OCI-LY1 (cell line): ENCODE measurements at regions not wholly inside any gene's neighbourhood (a gene's known extent, or its start where the extent isn't known, plus 50 kb on each side); places are given as distances from the start of the nearest gene placed in this dataset.

ENCODE experiments used
- H2AFZ ChIP-seq: fragments of 200-600 bp; sonication (generic), shearing (Covaris generic); 2 replicates; pipeline ENCODE4 v1.6.0; 2014; ENCODE audit warnings: antibody characterized with exemption, mild to moderate bottlenecking, low read length
- H3F3A ChIP-seq: fragments of 200-600 bp; sonication (generic), shearing (Covaris generic); 2 replicates; pipeline ENCODE4 v1.6.0; 2014; ENCODE audit warnings: mild to moderate bottlenecking, antibody characterized with exemption, low read length, moderate library complexity; ENCODE audit not compliant: insufficient read depth
- H3K27ac ChIP-seq: fragments of 200-600 bp; sonication (generic); 2 replicates; pipeline ENCODE4 v1.5.1; 2014; ENCODE audit warnings: low read length, mixed run types, mild to moderate bottlenecking, low read depth; ENCODE audit not compliant: poor library complexity, severe bottlenecking
- H3K27me3 ChIP-seq: fragments of 200-600 bp; sonication (generic); 2 replicates; pipeline ENCODE4 v1.6.0; 2014; ENCODE audit warnings: antibody characterized with exemption, mild to moderate bottlenecking, low read length, moderate library complexity; ENCODE audit not compliant: insufficient read depth
- H3K36me3 ChIP-seq: fragments of 200-600 bp; sonication (generic); 2 replicates; pipeline ENCODE4 v1.6.1; 2014; ENCODE audit warnings: mild to moderate bottlenecking, antibody characterized with exemption, low read length, moderate library complexity, mixed read lengths; ENCODE audit not compliant: insufficient read depth
- H3K4me1 ChIP-seq: fragments of 200-600 bp; sonication (generic); 2 replicates; pipeline ENCODE4 v1.5.1; 2014; ENCODE audit warnings: mild to moderate bottlenecking, low read length, moderate library complexity; ENCODE audit not compliant: insufficient read depth, severe bottlenecking
- H3K4me2 ChIP-seq: fragments of 200-600 bp; sonication (generic), shearing (Covaris generic); 2 replicates; pipeline ENCODE4 v1.6.1; 2014; ENCODE audit warnings: low read length
- H3K4me3 ChIP-seq: fragments of 200-600 bp; sonication (generic); 2 replicates; pipeline ENCODE4 v1.5.1; 2014; ENCODE audit warnings: low read length, low read depth, mild to moderate bottlenecking, mixed read lengths; ENCODE audit not compliant: poor library complexity, severe bottlenecking
- H3K79me2 ChIP-seq: fragments of 200-600 bp; shearing (Covaris generic); 2 replicates; pipeline ENCODE4 v1.6.1; 2016; ENCODE audit warnings: mixed run types, low read length, mixed read lengths; ENCODE audit not compliant: insufficient read depth
- H3K9ac ChIP-seq: fragments of 200-600 bp; sonication (generic), shearing (Covaris generic); 2 replicates; pipeline ENCODE4 v1.6.1; 2014; ENCODE audit warnings: mild to moderate bottlenecking, low read length, mixed read lengths
- H3K9me2 ChIP-seq: fragments of 200-600 bp; sonication (generic), shearing (Covaris generic); 2 replicates; pipeline ENCODE4 v1.6.1; 2014; ENCODE audit warnings: low read depth, mild to moderate bottlenecking, low read length, mixed read lengths
- H3K9me3 ChIP-seq: fragments of 200-600 bp; shearing (Covaris generic); 2 replicates; pipeline ENCODE4 v1.6.1; 2014; ENCODE audit warnings: low read length, mixed read lengths
- H4K20me1 ChIP-seq: fragments of 200-600 bp; sonication (generic), shearing (Covaris generic); 2 replicates; pipeline ENCODE4 v1.6.0; 2016; ENCODE audit warnings: mild to moderate bottlenecking, low read length; ENCODE audit not compliant: insufficient read depth
- EZH2 ChIP-seq: fragments of 200-600 bp; sonication (generic), shearing (Covaris generic); IDR thresholded peaks from 2 replicates; pipeline ENCODE4 v1.8.0; 2017; ENCODE audit warnings: borderline replicate concordance, mixed run types, mild to moderate bottlenecking, antibody characterized with exemption, low read length, moderate library complexity, mixed read lengths
- TF ChIP-seq, protein P1 (sequence below): fragments of 200-600 bp; sonication (generic), shearing (Covaris generic); IDR thresholded peaks from 2 replicates; pipeline ENCODE4 v1.5.1; 2017; ENCODE audit warnings: mild to moderate bottlenecking, antibody characterized with exemption, low read length, moderate library complexity, mixed read lengths

- H3K9me2 ChIP-seq, result no peaks in the 10 kb centered on the region
- H3K4me2 ChIP-seq, result no peak overlapping the region
- no peak overlapping the region for H3K27ac ChIP-seq
- no peaks in the 10 kb centered on the region for H3K9me3 ChIP-seq
- H4K20me1 ChIP-seq, result no peaks in the 10 kb centered on the region
- no peaks in the 10 kb centered on the region for H3K4me1 ChIP-seq
- H3K9ac ChIP-seq, result no peak overlapping the region
- H3K79me2 ChIP-seq, result no peaks in the 10 kb centered on the region
- no peaks in the 10 kb centered on the region for H3K27me3 ChIP-seq
- TF ChIP-seq, protein P1, sequence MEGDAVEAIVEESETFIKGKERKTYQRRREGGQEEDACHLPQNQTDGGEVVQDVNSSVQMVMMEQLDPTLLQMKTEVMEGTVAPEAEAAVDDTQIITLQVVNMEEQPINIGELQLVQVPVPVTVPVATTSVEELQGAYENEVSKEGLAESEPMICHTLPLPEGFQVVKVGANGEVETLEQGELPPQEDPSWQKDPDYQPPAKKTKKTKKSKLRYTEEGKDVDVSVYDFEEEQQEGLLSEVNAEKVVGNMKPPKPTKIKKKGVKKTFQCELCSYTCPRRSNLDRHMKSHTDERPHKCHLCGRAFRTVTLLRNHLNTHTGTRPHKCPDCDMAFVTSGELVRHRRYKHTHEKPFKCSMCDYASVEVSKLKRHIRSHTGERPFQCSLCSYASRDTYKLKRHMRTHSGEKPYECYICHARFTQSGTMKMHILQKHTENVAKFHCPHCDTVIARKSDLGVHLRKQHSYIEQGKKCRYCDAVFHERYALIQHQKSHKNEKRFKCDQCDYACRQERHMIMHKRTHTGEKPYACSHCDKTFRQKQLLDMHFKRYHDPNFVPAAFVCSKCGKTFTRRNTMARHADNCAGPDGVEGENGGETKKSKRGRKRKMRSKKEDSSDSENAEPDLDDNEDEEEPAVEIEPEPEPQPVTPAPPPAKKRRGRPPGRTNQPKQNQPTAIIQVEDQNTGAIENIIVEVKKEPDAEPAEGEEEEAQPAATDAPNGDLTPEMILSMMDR, result no peak
- TF ChIP-seq EZH2, result no peak
- no peak overlapping the region for H3K4me3 ChIP-seq
- no peak overlapping the region for H2AFZ ChIP-seq
- H3K36me3 ChIP-seq, result no peaks in the 10 kb centered on the region
- no peaks in the 10 kb centered on the region for H3F3A ChIP-seq
Observed at GRCh38 chr2:209368406-209368805, 55.4 kb upstream of the MAP2 start.

DNA sequence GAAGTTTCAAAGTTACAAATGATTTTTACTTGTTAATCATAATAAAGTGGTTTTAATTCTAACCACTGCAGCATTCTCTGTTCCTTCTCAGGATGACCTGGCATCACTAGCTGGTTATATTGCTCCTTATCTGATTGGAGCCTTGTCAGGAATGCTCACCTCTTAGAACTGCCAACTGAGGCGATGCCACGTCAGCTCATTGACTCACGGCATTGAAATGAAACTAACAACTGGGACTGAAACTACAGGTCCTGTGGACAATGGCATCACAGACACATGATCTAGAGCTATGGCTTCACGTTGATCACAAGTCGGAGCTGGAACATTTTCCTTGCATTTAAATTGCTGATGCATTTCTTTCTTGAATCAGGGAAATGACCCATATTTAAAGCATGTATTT lies 54.9 kb upstream of the MAP2 start:
- no peak overlapping the region for H2AFZ ChIP-seq

DNA sequence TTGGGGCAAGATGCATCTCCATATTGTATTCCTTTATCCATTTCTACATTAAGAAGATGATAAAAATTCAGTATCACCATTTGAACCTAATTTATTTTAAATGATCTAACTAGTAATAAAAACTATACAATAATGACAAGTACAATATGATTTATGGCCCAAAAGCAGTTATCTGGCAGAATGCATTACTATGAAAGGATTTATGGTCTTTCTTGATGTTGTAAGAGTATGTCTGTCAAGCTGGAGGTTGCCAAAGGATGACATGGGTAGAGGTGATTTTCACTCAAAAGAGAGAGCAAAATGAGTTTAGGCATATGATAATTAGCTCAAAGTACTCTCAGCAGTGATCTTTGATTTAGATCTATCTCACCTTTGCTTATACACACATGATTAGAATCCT lies 54.2 kb upstream of the MAP2 start:
- no peak overlapping the region for H2AFZ ChIP-seq
- no peak overlapping the region for H3K27ac ChIP-seq
- H3F3A ChIP-seq, result no peaks in the 10 kb centered on the region
- no peaks in the 10 kb centered on the region for H3K9me3 ChIP-seq
- no peak overlapping the region for H3K4me2 ChIP-seq
- no peaks in the 10 kb centered on the region for H3K27me3 ChIP-seq
- no peaks in the 10 kb centered on the region for H3K36me3 ChIP-seq
- no peaks in the 10 kb centered on the region for H4K20me1 ChIP-seq
- H3K79me2 ChIP-seq, result no peaks in the 10 kb centered on the region
- no peaks in the 10 kb centered on the region for H3K4me1 ChIP-seq
- no peak for TF ChIP-seq EZH2
- TF ChIP-seq, protein P1, result no peak
- no peaks in the 10 kb centered on the region for H3K9me2 ChIP-seq
- H3K9ac ChIP-seq, result no peak overlapping the region
- no peak overlapping the region for H3K4me3 ChIP-seq

More for the DNA sequence above, 54.9 kb upstream of the MAP2 start:
- Histone ChIP-seq H3K9me3 (no peaks in the 10 kb centered on the region), H3K4me3 (no peak overlapping the region), H3K36me3 (no peaks in the 10 kb centered on the region), H4K20me1 (no peaks in the 10 kb centered on the region), H3K4me2 (no peak overlapping the region), H3K9ac (no peak overlapping the region), H3K27me3 (no peaks in the 10 kb centered on the region), H3K79me2 (no peaks in the 10 kb centered on the region), H3K27ac (no peak overlapping the region), H3K4me1 (no peaks in the 10 kb centered on the region), H3K9me2 (no peaks in the 10 kb centered on the region), H3F3A (no peaks in the 10 kb centered on the region)
- TF ChIP-seq, protein P1, result no peak
